Endothelial cell of umbilical vein (primary cell): ENCODE measurements at regions not wholly inside any gene's neighbourhood (a gene's known extent, or its start where the extent isn't known, plus 50 kb on each side); places are given as distances from the start of the nearest gene placed in this dataset.

Source experiments
- BruUV-seq: library from RNA; stranded (reverse); fragments of 400-500 nt; replicated peaks from 2 replicates; lab custom pipeline; 2021; lab: Mats Ljungman, UMichigan
- CTCF ChIA-PET: fragments of 300-600, 350-600 bp; sonication (Branson Sonifier 250); formaldehyde crosslinking; loops from one replicate; lab custom pipeline; 2021; ENCODE audit warnings: antibody characterized with exemption, inconsistent platforms; lab: Charles Lee
- POLR2A ChIA-PET: fragments of 300-600, 350-600 bp; sonication (Branson Sonifier 250); formaldehyde crosslinking; loops from one replicate; lab custom pipeline; 2021; ENCODE audit warnings: antibody characterized with exemption, inconsistent platforms; lab: Charles Lee
- DNase-seq: peaks from one replicate; pipeline ENCODE4 v3.0.0-alpha.2; 2011; ENCODE audit warnings: low read depth, low spot score
- FAIRE-seq: peaks from 2 replicates; lab custom pipeline; 2011; peaks lifted over from hg19 to GRCh38; lab: Jason Lieb, UNC
- H2AFZ ChIP-seq: 2 replicates; pipeline ENCODE4 v1.6.0; 2012; ENCODE audit warnings: low read depth, low read length, control low read depth, inconsistent platforms
- H3K27ac ChIP-seq: 2 replicates; pipeline ENCODE4 v1.5.1; 2011; ENCODE audit warnings: low read depth, mild to moderate bottlenecking, control low read depth, low read length, moderate library complexity; ENCODE audit not compliant: insufficient read depth
- H3K27me3 ChIP-seq, 2 experiments: 2 replicates each; pipeline versions ENCODE4 v1.6.0 to v1.6.1; 2011; ENCODE audit warnings: low read length in 2 of 2, mixed read lengths in 1 of 2; ENCODE audit not compliant: control insufficient read depth in 2 of 2, insufficient read depth in 2 of 2
- H3K36me3 ChIP-seq, 2 experiments: 2 replicates in 1 of 2; 3 replicates in 1 of 2; pipeline ENCODE4 v1.5.1; 2011; ENCODE audit warnings: low read length in 2 of 2, mild to moderate bottlenecking in 1 of 2, moderate library complexity in 1 of 2; ENCODE audit not compliant: control insufficient read depth in 2 of 2, insufficient read depth in 2 of 2; ENCODE audit errors: extremely low read depth in 1 of 2
- H3K4me1 ChIP-seq: 3 replicates; pipeline ENCODE4 v1.5.1; 2011; ENCODE audit warnings: mild to moderate bottlenecking, low read length; ENCODE audit not compliant: control insufficient read depth, insufficient read depth; ENCODE audit errors: extremely low read depth
- H3K4me2 ChIP-seq: 2 replicates; pipeline ENCODE4 v1.6.1; 2011; ENCODE audit warnings: low read length, control low read depth, mixed read lengths; ENCODE audit not compliant: insufficient read depth
- H3K4me3 ChIP-seq, 3 experiments: fragments of 200-600 bp in 1 of 3; sonication (generic), shearing (Covaris generic) in 1 of 3; replicated peaks in 1 of 3; 2 replicates each; pipeline ENCODE4 v1.5.1; 2011 to 2016; ENCODE audit warnings: control low read depth in 3 of 3, low read length in 3 of 3, mild to moderate bottlenecking in 2 of 3, inconsistent platforms in 1 of 3, low read depth in 1 of 3, moderate library complexity in 1 of 3; ENCODE audit not compliant: insufficient read depth in 1 of 3
- H3K79me2 ChIP-seq: 2 replicates; pipeline ENCODE4 v1.6.0; 2012; ENCODE audit warnings: low read length, inconsistent platforms; ENCODE audit not compliant: control insufficient read depth, insufficient read depth
- H3K9ac ChIP-seq: replicated peaks from 2 replicates; pipeline ENCODE3; 2011; ENCODE audit warnings: low read length, control low read depth; ENCODE audit not compliant: insufficient read depth; ENCODE audit errors: extremely low read depth
- H3K9me1 ChIP-seq: replicated peaks from 3 replicates; pipeline ENCODE4 v1.6.0; 2011; ENCODE audit warnings: mild to moderate bottlenecking, low read length; ENCODE audit not compliant: control insufficient read depth, insufficient read depth; ENCODE audit errors: extremely low read depth
- H3K9me3 ChIP-seq: replicated peaks from 2 replicates; pipeline ENCODE4 v1.5.1; 2012; ENCODE audit warnings: low read length, inconsistent platforms; ENCODE audit not compliant: control insufficient read depth, insufficient read depth
- H4K20me1 ChIP-seq: replicated peaks from 2 replicates; pipeline ENCODE3; 2011; ENCODE audit warnings: mild to moderate bottlenecking, low read length; ENCODE audit not compliant: control insufficient read depth, insufficient read depth; ENCODE audit errors: extremely low read depth
- EZH2 ChIP-seq: IDR thresholded peaks from 2 replicates; pipeline ENCODE4 v1.6.1; 2012; ENCODE audit warnings: borderline replicate concordance, low read depth, mild to moderate bottlenecking, moderate library complexity, low read length, inconsistent platforms; ENCODE audit not compliant: severe bottlenecking
- FOS ChIP-seq: IDR thresholded peaks from 2 replicates; pipeline ENCODE4 v1.6.1; 2011; ENCODE audit warnings: mild to moderate bottlenecking, low read length, moderate library complexity, borderline replicate concordance; ENCODE audit not compliant: insufficient read depth
- GATA2 ChIP-seq: IDR thresholded peaks from 2 replicates; pipeline ENCODE4 v1.7.0; 2011; ENCODE audit warnings: low read depth, mild to moderate bottlenecking, moderate library complexity, mixed read lengths, low read length; ENCODE audit not compliant: insufficient read length, insufficient read depth
- JUN ChIP-seq: IDR thresholded peaks from 2 replicates; pipeline ENCODE4 v1.6.1; 2011; ENCODE audit warnings: borderline replicate concordance, low read depth; ENCODE audit not compliant: insufficient read length, insufficient read depth
- MAX ChIP-seq: IDR thresholded peaks from 2 replicates; pipeline ENCODE4 v1.6.1; 2011; ENCODE audit not compliant: insufficient read depth, insufficient read length
- MYC ChIP-seq: IDR thresholded peaks from one replicate; pipeline ENCODE4 v1.6.1; 2011; ENCODE audit warnings: mild to moderate bottlenecking, low read depth, low read length
- POLR2A ChIP-seq: IDR thresholded peaks from 2 replicates; pipeline ENCODE4 v1.6.1; 2012; ENCODE audit warnings: low read depth, mild to moderate bottlenecking, control low read depth, low read length
- POLR2AphosphoS5 ChIP-seq: IDR thresholded peaks from 2 replicates; pipeline ENCODE4 v1.6.1; 2012; ENCODE audit warnings: low read depth, mild to moderate bottlenecking, control low read depth, low read length, moderate library complexity; ENCODE audit not compliant: insufficient read depth
- dilution Hi-C: fragments of 300-500 bp; cut with MboI; formaldehyde crosslinking; loops from one replicate; pipeline ENCODE4 v1.15.0; 2019; ENCODE audit warnings: low sequenced_read_pairs; ENCODE audit not compliant: extremely low pct_ligation_motif_present
- intact Hi-C: fragments of 100-400 bp; cut with micrococcal nuclease; formaldehyde crosslinking; loops from one replicate; pipeline ENCODE4 v1.10.0; 2022
- TF ChIP-seq, protein P1 (sequence below), 2 donors: IDR thresholded peaks; 1 replicate in 1 of 2; 2 replicates in 1 of 2; pipeline ENCODE4 v1.5.1; 2011; ENCODE audit warnings: low read length in 2 of 2, mild to moderate bottlenecking in 2 of 2, moderate library complexity in 2 of 2, control low read depth in 1 of 2, inconsistent platforms in 1 of 2, low read depth in 1 of 2; ENCODE audit not compliant: insufficient read depth in 1 of 2; ENCODE audit errors: extremely low read depth in 1 of 2

GRCh38 chr11:115891581-115891980 is 387.4 kb upstream of the CADM1 start:
- no peak overlapping the region for H3K27ac ChIP-seq
- no peak overlapping the region for H2AFZ ChIP-seq
- H3K4me1 ChIP-seq = no peaks in the 10 kb centered on the region
- no peaks in the 10 kb centered on the region for H3K27me3 ChIP-seq
- no peaks in the 10 kb centered on the region for H3K9me1 ChIP-seq
- dilution Hi-C loops = no loop called here
- ChIA-PET POLR2A (no interaction called here), CTCF (no interaction called here)
- BruUV-seq = no TSS peak
- no peak overlapping the region for H3K4me3 ChIP-seq
- H3K36me3 ChIP-seq = no peaks in the 10 kb centered on the region
- FAIRE-seq = no peak
- DNase-seq = no peak
- TF ChIP-seq MYC (no peak), EZH2 (no peak), JUN (no peak), POLR2A (no peak), POLR2AphosphoS5 (no peak), MAX (no peak), FOS (no peak), GATA2 (no peak)
- TF ChIP-seq, protein P1, sequence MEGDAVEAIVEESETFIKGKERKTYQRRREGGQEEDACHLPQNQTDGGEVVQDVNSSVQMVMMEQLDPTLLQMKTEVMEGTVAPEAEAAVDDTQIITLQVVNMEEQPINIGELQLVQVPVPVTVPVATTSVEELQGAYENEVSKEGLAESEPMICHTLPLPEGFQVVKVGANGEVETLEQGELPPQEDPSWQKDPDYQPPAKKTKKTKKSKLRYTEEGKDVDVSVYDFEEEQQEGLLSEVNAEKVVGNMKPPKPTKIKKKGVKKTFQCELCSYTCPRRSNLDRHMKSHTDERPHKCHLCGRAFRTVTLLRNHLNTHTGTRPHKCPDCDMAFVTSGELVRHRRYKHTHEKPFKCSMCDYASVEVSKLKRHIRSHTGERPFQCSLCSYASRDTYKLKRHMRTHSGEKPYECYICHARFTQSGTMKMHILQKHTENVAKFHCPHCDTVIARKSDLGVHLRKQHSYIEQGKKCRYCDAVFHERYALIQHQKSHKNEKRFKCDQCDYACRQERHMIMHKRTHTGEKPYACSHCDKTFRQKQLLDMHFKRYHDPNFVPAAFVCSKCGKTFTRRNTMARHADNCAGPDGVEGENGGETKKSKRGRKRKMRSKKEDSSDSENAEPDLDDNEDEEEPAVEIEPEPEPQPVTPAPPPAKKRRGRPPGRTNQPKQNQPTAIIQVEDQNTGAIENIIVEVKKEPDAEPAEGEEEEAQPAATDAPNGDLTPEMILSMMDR (IDR thresholded peaks at IDR 0.05; ENCODE audit: extremely low read depth in 1 of 2, insufficient read depth in 1 of 2, low read depth in 1 of 2, low read length in 2 of 2) = no peak
- intact Hi-C loops = no loop called here
- no peak overlapping the region for H3K4me2 ChIP-seq
- H3K79me2 ChIP-seq = no peaks in the 10 kb centered on the region
- H3K9ac ChIP-seq = no peak overlapping the region
- peaks cover 18% of the 10 kb centered on the region for H3K9me3 ChIP-seq
- H4K20me1 ChIP-seq = no peaks in the 10 kb centered on the region
